ENCODE measurements at regions not wholly inside any gene's neighbourhood (a gene's known extent, or its start where the extent isn't known, plus 50 kb on each side); places are given as distances from the start of the nearest gene placed in this dataset.
A peak's percentile ranks its signal among the peaks of the same experiment; 100 is the strongest.

- TF ChIP-seq, protein P1, sequence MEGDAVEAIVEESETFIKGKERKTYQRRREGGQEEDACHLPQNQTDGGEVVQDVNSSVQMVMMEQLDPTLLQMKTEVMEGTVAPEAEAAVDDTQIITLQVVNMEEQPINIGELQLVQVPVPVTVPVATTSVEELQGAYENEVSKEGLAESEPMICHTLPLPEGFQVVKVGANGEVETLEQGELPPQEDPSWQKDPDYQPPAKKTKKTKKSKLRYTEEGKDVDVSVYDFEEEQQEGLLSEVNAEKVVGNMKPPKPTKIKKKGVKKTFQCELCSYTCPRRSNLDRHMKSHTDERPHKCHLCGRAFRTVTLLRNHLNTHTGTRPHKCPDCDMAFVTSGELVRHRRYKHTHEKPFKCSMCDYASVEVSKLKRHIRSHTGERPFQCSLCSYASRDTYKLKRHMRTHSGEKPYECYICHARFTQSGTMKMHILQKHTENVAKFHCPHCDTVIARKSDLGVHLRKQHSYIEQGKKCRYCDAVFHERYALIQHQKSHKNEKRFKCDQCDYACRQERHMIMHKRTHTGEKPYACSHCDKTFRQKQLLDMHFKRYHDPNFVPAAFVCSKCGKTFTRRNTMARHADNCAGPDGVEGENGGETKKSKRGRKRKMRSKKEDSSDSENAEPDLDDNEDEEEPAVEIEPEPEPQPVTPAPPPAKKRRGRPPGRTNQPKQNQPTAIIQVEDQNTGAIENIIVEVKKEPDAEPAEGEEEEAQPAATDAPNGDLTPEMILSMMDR (IDR thresholded peaks at IDR 0.05; ENCODE audit: control insufficient read depth, extremely low read depth, insufficient read depth): no peak
- no peak for DNase-seq (ENCODE audit: low read depth)
- no peak overlapping the region for H3K4me3 ChIP-seq (ENCODE audit: low read depth, low read length)
These were observed 238.2 kb downstream of the MREG start for GRCh38 chr2:215775106-215775505.

DNA sequence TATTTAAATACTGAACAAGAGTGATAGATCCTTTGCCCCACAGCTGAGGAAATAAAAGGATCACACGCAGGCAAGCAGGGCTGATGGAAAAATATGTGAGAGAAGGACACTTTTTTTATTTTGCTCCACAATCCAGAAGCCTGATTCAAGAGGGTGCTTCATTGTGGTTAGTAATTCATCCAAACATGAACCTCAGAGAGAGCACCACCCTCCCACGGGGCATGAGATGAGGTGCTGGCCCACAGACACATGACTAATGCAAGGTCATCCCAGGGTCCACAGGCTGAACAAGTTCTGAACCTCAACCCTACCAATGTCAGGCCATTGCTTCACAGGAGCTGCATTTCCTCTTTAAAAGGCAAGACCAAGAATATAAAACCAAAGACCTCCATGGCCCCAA, 239.6 kb downstream of the MREG start:
- H3K4me3 ChIP-seq (ENCODE audit: low read depth, low read length): no peak overlapping the region
- no peak for DNase-seq (ENCODE audit: low read depth)

DNA sequence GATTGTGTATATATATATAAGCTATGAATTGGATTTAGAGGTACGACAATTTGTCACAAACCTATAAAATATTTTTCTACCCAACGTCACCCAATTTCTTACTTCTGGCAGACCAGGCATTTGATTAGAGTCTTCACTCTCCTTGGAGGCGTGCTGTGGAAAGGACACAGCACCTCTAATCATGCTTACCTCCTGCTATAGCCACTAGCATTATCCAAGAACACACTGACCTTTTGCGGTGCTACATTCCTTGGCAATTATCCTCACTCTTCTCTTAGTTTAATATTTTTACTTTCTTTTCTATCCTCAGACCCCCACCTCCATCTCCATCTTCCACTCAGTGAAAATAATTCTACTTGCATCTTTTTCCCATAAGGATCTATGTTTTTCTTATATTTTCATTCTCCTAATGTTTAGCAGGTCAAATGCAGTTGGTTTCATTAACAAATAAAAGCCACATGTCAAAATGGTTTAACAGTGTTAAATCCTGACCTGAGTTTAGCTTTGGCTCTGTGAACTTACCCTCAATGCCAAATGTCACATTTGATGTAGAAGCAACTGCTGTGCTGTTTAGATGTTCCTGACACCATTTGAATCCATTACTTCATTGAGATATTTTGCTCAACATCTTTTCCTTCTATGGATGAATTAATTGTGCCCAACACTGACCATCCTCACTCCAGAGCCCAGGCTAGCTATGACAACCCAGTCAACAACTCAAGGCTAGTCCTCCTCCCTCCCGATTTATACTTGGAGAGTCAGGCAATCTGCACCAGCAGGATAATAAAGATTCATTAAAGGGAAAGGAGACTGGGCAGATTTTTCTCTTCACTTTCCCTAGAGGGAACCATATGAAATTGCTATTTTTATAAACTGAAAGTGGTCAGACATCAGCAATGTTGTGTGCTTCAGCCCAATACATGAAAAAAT, 240.5 kb downstream of the MREG start:
- TF ChIP-seq, protein P1 (IDR thresholded peaks at IDR 0.05; ENCODE audit: control insufficient read depth, extremely low read depth, insufficient read depth): no peak
- H3K4me3 ChIP-seq (ENCODE audit: low read depth, low read length): no peak overlapping the region
- DNase-seq (ENCODE audit: low read depth): no peak

More for the DNA sequence above, 239.6 kb downstream of the MREG start:
- TF ChIP-seq, protein P1 (IDR thresholded peaks at IDR 0.05; ENCODE audit: control insufficient read depth, extremely low read depth, insufficient read depth): no peak

DNA sequence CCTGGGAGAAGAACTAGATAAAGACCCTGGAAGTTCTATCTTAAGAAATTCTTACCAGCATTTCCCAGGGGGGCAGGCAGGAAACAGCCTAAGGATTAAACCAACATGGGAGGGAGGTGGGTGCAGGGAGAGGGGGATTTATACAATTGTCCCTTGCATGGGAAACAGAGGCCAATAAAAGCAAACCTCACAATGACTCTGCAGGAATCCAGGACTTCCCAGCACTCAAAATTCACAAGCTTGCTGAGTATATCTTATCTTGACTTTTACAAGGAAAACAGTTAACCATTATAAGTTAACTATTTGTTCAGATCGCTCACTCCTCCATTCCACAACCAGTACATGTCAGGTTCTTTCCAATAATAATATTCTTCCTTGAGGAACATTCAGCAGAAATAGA, 241.3 kb downstream of the MREG start:
- TF ChIP-seq, protein P1 (IDR thresholded peaks at IDR 0.05; ENCODE audit: control insufficient read depth, extremely low read depth, insufficient read depth): no peak
- H3K4me3 ChIP-seq (ENCODE audit: low read depth, low read length): no peak overlapping the region
- DNase-seq (ENCODE audit: low read depth): peak; percentile 78

DNA sequence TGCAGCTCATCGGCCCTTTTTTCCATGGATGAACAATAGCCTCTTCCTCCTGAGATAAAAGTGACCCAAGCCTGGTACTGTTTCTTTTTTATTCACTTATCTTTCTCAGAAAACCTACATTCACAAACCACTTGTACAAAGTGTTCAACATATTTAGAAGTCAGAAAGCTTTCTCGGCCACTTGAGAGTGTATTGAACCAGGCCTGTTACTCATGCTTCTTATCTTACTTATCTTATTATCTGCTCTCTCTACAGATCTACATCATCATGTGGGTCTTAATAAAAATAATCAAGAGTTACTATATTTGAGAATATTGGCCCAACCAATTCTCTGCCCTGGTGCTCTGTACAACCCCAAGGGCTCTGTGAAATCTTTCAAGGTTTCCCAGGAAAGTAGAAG, 242.1 kb downstream of the MREG start:
- DNase-seq (ENCODE audit: low read depth): no peak
- no peak overlapping the region for H3K4me3 ChIP-seq (ENCODE audit: low read depth, low read length)
- TF ChIP-seq, protein P1 (IDR thresholded peaks at IDR 0.05; ENCODE audit: control insufficient read depth, extremely low read depth, insufficient read depth): no peak

DNA sequence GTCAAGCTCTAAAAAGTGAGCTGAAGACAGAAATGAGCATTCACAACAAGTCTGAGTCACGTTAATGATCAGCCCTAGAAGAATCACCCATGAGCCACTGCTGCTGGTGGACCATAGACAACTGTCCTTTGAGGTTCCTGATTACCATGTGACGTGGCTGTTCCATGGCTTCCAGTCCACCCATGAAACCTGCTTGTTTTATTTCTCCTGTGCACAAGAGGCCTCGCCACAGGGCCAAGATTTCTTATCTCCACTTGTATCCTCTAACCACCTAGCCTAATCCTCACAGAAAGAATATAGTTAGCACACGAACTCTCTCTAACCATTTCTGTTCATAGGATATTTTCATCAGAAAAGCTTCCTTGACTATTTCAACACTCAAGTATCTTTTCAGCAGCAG, 242.7 kb downstream of the MREG start:
- TF ChIP-seq, protein P1 (IDR thresholded peaks at IDR 0.05; ENCODE audit: control insufficient read depth, extremely low read depth, insufficient read depth): no peak
- H3K4me3 ChIP-seq (ENCODE audit: low read depth, low read length): no peak overlapping the region
- DNase-seq (ENCODE audit: low read depth): no peak
